ENCODE measurements at regions not wholly inside any gene's neighbourhood (a gene's known extent, or its start where the extent isn't known, plus 50 kb on each side); places are given as distances from the start of the nearest gene placed in this dataset.

DNA sequence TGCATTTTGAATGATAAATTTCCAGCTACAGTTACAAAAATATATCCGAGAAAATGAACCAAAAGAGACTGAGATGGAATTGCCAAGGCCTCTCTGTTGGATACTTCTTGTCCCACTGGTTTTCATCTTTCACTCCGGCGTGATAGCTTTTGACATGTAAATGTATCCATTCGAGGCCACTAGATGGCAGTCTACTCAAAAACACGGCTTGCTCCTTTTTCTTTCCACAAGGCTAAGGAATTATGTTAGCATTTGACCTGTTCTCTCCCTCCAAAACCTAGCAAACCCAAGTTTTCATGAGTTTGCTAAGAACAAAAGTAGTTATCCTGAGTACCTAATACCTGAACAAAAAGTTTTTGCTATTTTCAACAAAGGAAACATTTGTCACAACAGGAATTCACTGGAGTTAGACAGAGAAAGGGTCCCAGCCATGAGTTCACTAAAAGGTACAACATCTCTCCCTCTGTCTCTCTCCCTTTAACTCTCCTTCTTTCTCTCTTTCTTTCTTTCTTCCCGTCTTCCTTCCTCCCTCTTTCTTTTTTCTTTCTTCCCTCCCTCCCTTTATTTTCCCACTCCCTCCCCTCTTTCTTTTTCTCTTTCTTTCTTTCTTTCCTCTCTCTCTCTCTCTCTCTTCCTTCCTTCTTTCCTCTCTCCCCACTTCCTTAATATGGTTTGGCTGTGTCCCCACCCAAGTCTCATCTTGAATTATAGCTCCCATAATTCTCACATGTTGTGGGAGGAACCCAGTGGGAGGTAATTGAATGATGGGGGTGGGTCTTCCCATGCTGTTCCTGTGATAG, 207.9 kb upstream of the MYO3A start (continued):
- no peak for TF ChIP-seq NANOG (IDR thresholded peaks at IDR 0.05; ENCODE audit: insufficient read depth, low read depth, low read length, poor library complexity, severe bottlenecking)
